GM12891 (cell line): ENCODE measurements at regions not wholly inside any gene's neighbourhood (a gene's known extent, or its start where the extent isn't known, plus 50 kb on each side); places are given as distances from the start of the nearest gene placed in this dataset.

ENCODE experiments used
- POLR2A ChIP-seq: IDR thresholded peaks from 2 replicates; pipeline ENCODE4 v1.6.1; 2011; ENCODE audit warnings: low read depth, low read length, control low read depth
- POLR2AphosphoS5 ChIP-seq: IDR thresholded peaks from 2 replicates; pipeline ENCODE4 v1.6.1; 2011; ENCODE audit warnings: low read depth, low read length, control low read depth
- POU2F2 ChIP-seq: IDR thresholded peaks from 2 replicates; pipeline ENCODE4 v1.6.1; 2011; ENCODE audit warnings: low read depth, mild to moderate bottlenecking, control low read depth, low read length, moderate library complexity
- SPI1 ChIP-seq: IDR thresholded peaks from 2 replicates; pipeline ENCODE4 v1.6.1; 2011; ENCODE audit warnings: low read depth, low read length, control low read depth
- TAF1 ChIP-seq: IDR thresholded peaks from 2 replicates; pipeline ENCODE4 v1.6.1; 2011; ENCODE audit warnings: low read depth, low read length, control low read depth

DNA sequence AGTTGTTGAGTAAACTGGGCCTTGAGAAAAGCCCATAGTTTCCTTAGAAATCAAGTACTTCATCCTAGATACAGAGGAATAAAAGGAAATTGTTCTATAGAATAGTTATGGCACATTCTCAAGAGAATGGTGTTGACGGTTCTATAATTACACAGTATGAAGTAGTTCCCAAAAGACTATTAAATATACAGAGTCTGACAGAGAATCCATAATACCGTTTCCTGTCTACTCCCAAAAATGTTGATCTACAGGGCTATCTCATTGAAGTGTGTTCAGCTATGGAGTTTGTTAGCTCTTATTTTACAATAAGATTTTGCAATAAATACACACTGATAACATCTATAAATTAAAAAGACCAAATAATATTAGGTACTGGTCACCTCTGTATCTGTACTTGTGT is 799.7 kb downstream of the RPS29 start:
- TF ChIP-seq POLR2A (no peak), TAF1 (no peak), POLR2AphosphoS5 (no peak), SPI1 (no peak), POU2F2 (no peak)
